Neural cell (in vitro differentiated cells): ENCODE measurements at regions not wholly inside any gene's neighbourhood (a gene's known extent, or its start where the extent isn't known, plus 50 kb on each side); places are given as distances from the start of the nearest gene placed in this dataset.

Experiments used
- H2AFZ ChIP-seq: fragments of 200-600, 300-800 bp; sonication (generic), shearing (Covaris generic); 2 replicates; pipeline ENCODE4 v1.6.0; 2014; ENCODE audit warnings: low read depth, mild to moderate bottlenecking, antibody characterized with exemption, low read length, moderate library complexity
- H3F3A ChIP-seq: fragments of 200-600 bp; shearing (Covaris generic); 2 replicates; pipeline ENCODE4 v1.6.1; 2016; ENCODE audit warnings: mild to moderate bottlenecking, moderate library complexity, mixed read lengths, antibody characterized with exemption, low read length; ENCODE audit not compliant: insufficient read depth, poor library complexity, severe bottlenecking
- H3K27ac ChIP-seq: fragments of 200-600, 300-800 bp; sonication (generic), shearing (Covaris generic); 2 replicates; pipeline ENCODE4 v1.5.1; 2014; ENCODE audit warnings: mild to moderate bottlenecking, low read length, moderate library complexity
- H3K27me3 ChIP-seq: fragments of 300-800, 200-600 bp; sonication (generic), shearing (Covaris generic); 2 replicates; pipeline ENCODE4 v1.6.0; 2014; ENCODE audit warnings: mild to moderate bottlenecking, low read depth, low read length, moderate library complexity; ENCODE audit not compliant: insufficient read depth
- H3K36me3 ChIP-seq: fragments of 300-800, 200-600 bp; sonication (generic), shearing (Covaris generic); 2 replicates; pipeline ENCODE4 v1.5.1; 2014; ENCODE audit warnings: mild to moderate bottlenecking, antibody characterized with exemption, low read length, moderate library complexity; ENCODE audit not compliant: insufficient read depth
- H3K4me2 ChIP-seq: fragments of 300-800, 200-600 bp; sonication (generic), shearing (Covaris generic); 2 replicates; pipeline ENCODE4 v1.6.0; 2014; ENCODE audit warnings: mild to moderate bottlenecking, low read length
- H3K4me3 ChIP-seq: fragments of 300-800, 200-600 bp; sonication (generic), shearing (Covaris generic); 2 replicates; pipeline ENCODE4 v1.5.1; 2014; ENCODE audit warnings: mild to moderate bottlenecking, low read length, moderate library complexity
- H3K79me2 ChIP-seq: fragments of 200-600 bp; shearing (Covaris generic); replicated peaks from 2 replicates; pipeline ENCODE4 v1.6.0; 2014; ENCODE audit warnings: mild to moderate bottlenecking, low read length, moderate library complexity; ENCODE audit not compliant: insufficient read depth
- H3K9ac ChIP-seq: fragments of 300-800, 200-600 bp; sonication (generic), shearing (Covaris generic); 2 replicates; pipeline ENCODE4 v1.6.1; 2016; ENCODE audit warnings: mild to moderate bottlenecking, low read length, mixed read lengths
- H3K9me2 ChIP-seq: fragments of 200-600 bp; shearing (Covaris generic); 2 replicates; pipeline ENCODE4 v1.6.1; 2016; ENCODE audit warnings: mild to moderate bottlenecking, low read length, mixed read lengths; ENCODE audit not compliant: insufficient read depth
- H3K9me3 ChIP-seq: fragments of 200-600, 300-800 bp; sonication (generic), shearing (Covaris generic); 2 replicates; pipeline ENCODE4 v1.6.1; 2016; ENCODE audit warnings: mild to moderate bottlenecking, mixed run types, low read length, moderate library complexity, mixed read lengths
- H4K20me1 ChIP-seq: fragments of 200-600 bp; shearing (Covaris generic); 2 replicates; pipeline ENCODE4 v1.6.1; 2016; ENCODE audit warnings: mild to moderate bottlenecking, mixed run types; ENCODE audit not compliant: insufficient read depth
- CTCF ChIP-seq: fragments of 450-650 bp; IDR thresholded peaks from 2 replicates; pipeline ENCODE4 v1.5.1; 2014; ENCODE audit warnings: antibody characterized with exemption, mild to moderate bottlenecking, moderate library complexity; ENCODE audit not compliant: poor library complexity, severe bottlenecking
- EP300 ChIP-seq: fragments of 450-650 bp; conservative IDR thresholded peaks from 2 replicates; pipeline ENCODE4 v1.6.1; 2014; ENCODE audit warnings: antibody characterized with exemption, mild to moderate bottlenecking, moderate library complexity; ENCODE audit not compliant: poor library complexity, severe bottlenecking
- EZH2 ChIP-seq: fragments of 200-600, 300-800 bp; shearing (Covaris generic), sonication (generic); IDR thresholded peaks from 2 replicates; pipeline ENCODE4 v1.6.1; 2014; ENCODE audit warnings: antibody characterized with exemption, low read length, borderline replicate concordance, mild to moderate bottlenecking; ENCODE audit not compliant: insufficient read depth, poor library complexity, severe bottlenecking
- MXI1 ChIP-seq: fragments of 450-650 bp; conservative IDR thresholded peaks from 2 replicates; pipeline ENCODE4 v1.6.1; 2014; ENCODE audit warnings: antibody characterized with exemption, mild to moderate bottlenecking; ENCODE audit not compliant: poor library complexity, severe bottlenecking
- POLR2AphosphoS5 ChIP-seq: IDR thresholded peaks from 2 replicates; pipeline ENCODE4 v1.6.1; 2012
- RAD21 ChIP-seq: fragments of 450-650 bp; conservative IDR thresholded peaks from 2 replicates; pipeline ENCODE4 v1.6.1; 2014; ENCODE audit warnings: antibody characterized with exemption, mild to moderate bottlenecking, moderate library complexity
- REST ChIP-seq: IDR thresholded peaks from 2 replicates; pipeline ENCODE4 v1.6.1; 2012; ENCODE audit warnings: borderline replicate concordance
- SMC3 ChIP-seq: fragments of 450-650 bp; conservative IDR thresholded peaks from 2 replicates; pipeline ENCODE4 v1.6.1; 2014; ENCODE audit warnings: antibody characterized with exemption, mild to moderate bottlenecking, moderate library complexity; ENCODE audit not compliant: poor library complexity
- TAF1 ChIP-seq: IDR thresholded peaks from 2 replicates; pipeline ENCODE4 v1.6.1; 2012; ENCODE audit warnings: low read depth

- H3K4me3 ChIP-seq, result no peak overlapping the region
- no peaks in the 10 kb centered on the region for H3F3A ChIP-seq
- no peaks in the 10 kb centered on the region for H3K9me3 ChIP-seq
- no peaks in the 10 kb centered on the region for H3K36me3 ChIP-seq
- no peak overlapping the region for H2AFZ ChIP-seq
- H4K20me1 ChIP-seq, result no peaks in the 10 kb centered on the region
- H3K27me3 ChIP-seq, result no peaks in the 10 kb centered on the region
- no peaks in the 10 kb centered on the region for H3K9me2 ChIP-seq
- no peaks in the 10 kb centered on the region for H3K79me2 ChIP-seq
- no peak overlapping the region for H3K9ac ChIP-seq
- TF ChIP-seq EZH2 (no peak), TAF1 (no peak), RAD21 (no peak), POLR2AphosphoS5 (no peak), REST (no peak), MXI1 (no peak), EP300 (no peak), CTCF (no peak), SMC3 (no peak)
- H3K4me2 ChIP-seq, result no peak overlapping the region
- H3K27ac ChIP-seq, result no peak overlapping the region
Observed at GRCh38 chr15:98025237-98025636, 64.7 kb downstream of the ARRDC4 start.

GRCh38 chr15:98034731-98035130 is 74.2 kb downstream of the ARRDC4 start:
- Histone ChIP-seq H3F3A (no peaks in the 10 kb centered on the region), H3K4me3 (no peak overlapping the region), H3K9ac (no peak overlapping the region), H3K27ac (no peak overlapping the region), H3K36me3 (no peaks in the 10 kb centered on the region), H2AFZ (no peak overlapping the region), H3K79me2 (no peaks in the 10 kb centered on the region), H3K27me3 (no peaks in the 10 kb centered on the region), H3K4me2 (no peak overlapping the region), H3K9me2 (no peaks in the 10 kb centered on the region), H3K9me3 (no peaks in the 10 kb centered on the region), H4K20me1 (no peaks in the 10 kb centered on the region)
- TF ChIP-seq CTCF, result no peak
- TF ChIP-seq RAD21, result no peak
- no peak for TF ChIP-seq SMC3
- no peak for TF ChIP-seq REST
